Urinary bladder (tissue), 3 donors: ENCODE measurements at regions not wholly inside any gene's neighbourhood (a gene's known extent, or its start where the extent isn't known, plus 50 kb on each side); places are given as distances from the start of the nearest gene placed in this dataset.
"Not testable (repeated sequence)": the region's sequence is repeated elsewhere in the genome, so short reads cannot be mapped to it uniquely, and the experiment has no call there.

Experiments used
- DNase-seq: peaks from one replicate; pipeline ENCODE4 v3.0.0-alpha.2; 2015; ENCODE audit errors: extremely low spot score
- H3K27ac ChIP-seq: one replicate; pipeline ENCODE4 v1.5.1; 2013; ENCODE audit warnings: low read depth, mild to moderate bottlenecking, moderate library complexity
- H3K36me3 ChIP-seq: one replicate; pipeline ENCODE4 v1.6.1; 2013; ENCODE audit warnings: mild to moderate bottlenecking, moderate library complexity; ENCODE audit not compliant: insufficient read depth
- H3K4me1 ChIP-seq: one replicate; pipeline ENCODE4 v1.6.1; 2013; ENCODE audit warnings: mild to moderate bottlenecking, moderate library complexity; ENCODE audit not compliant: insufficient read depth
- H3K4me3 ChIP-seq: one replicate; pipeline ENCODE4 v1.5.1; 2013; ENCODE audit warnings: low read depth, low read length
- WGBS: extraction: QIAGEN DNeasy Blood & Tissue Kit; methylation state at CpG from one replicate; pipeline ENCODE4 v1.1.7; 2013; 5-methylcytosine and 5-hydroxymethylcytosine counted together
- donor health status: healthy with polysubstance abuse.
- donor health status: healthy.

- no peak for DNase-seq
- H3K4me3 ChIP-seq = no peak overlapping the region
- H3K36me3 ChIP-seq = no peaks in the 10 kb centered on the region
- no peaks in the 10 kb centered on the region for H3K4me1 ChIP-seq
- 67% methylated on average over 3 of the region's 3 CpGs for WGBS
- no peak overlapping the region for H3K27ac ChIP-seq
Measured at GRCh38 chr7:68783684-68784083, 814.6 kb upstream of the AUTS2 start.

DNA sequence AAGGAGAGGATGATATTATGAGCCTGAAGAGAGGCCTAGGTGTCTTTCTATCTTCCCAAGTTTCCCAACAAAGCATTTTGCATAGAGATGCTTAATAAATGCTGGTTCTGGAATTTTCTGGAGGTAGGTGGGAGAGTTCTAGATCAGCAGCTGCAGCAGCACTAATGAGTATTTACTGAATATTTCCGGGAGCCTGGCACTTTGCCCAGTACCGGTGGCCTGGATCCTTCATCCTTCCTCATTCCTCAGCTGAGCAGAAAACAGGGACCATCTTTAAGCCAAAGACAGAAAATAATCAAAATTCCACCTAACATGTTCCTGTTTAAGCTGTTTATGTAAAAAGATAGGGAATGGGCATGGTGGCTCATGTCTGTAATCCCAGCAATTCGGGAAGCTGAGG lies 813.2 kb upstream of the AUTS2 start:
- Histone ChIP-seq H3K27ac (no peak overlapping the region), H3K4me3 (no peak overlapping the region), H3K4me1 (no peaks in the 10 kb centered on the region), H3K36me3 (no peaks in the 10 kb centered on the region)
- no peak for DNase-seq
- WGBS = 24% methylated on average over 3 of the region's 3 CpGs

- Histone ChIP-seq H3K4me1 (no peaks in the 10 kb centered on the region), H3K27ac (no peak overlapping the region), H3K36me3 (no peaks in the 10 kb centered on the region), H3K4me3 (no peak overlapping the region)
- DNase-seq = no peak
- 66% methylated on average over 5 of the region's 5 CpGs for WGBS
Measured at GRCh38 chr7:68787566-68787965, 810.7 kb upstream of the AUTS2 start.

- H3K27ac ChIP-seq, H3K4me3 ChIP-seq, H3K4me1 ChIP-seq, H3K36me3 ChIP-seq, DNase-seq: not testable (repeated sequence)
- WGBS = 94% methylated on average over 2 of the region's 2 CpGs
Measured at GRCh38 chr7:68788529-68788928, 809.7 kb upstream of the AUTS2 start.

DNA sequence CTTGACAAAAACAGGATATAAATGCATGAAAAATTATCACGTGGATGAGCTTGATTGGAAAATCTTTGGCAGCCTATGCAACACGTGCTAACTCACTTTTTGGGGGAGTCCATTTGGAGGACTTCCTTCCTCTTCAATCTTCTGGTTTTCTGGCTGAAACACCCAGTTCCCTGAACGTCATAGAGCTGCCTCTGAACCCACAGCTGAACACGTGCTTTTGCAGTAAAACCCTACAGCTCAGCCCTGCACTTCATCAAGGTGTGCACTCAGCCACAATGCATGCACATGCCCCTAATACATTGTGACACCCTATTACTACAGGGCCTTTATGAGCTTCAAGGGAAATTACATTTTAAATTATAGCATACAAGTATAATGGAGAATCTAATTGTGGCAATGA lies 808.7 kb upstream of the AUTS2 start:
- H3K4me1 ChIP-seq = no peaks in the 10 kb centered on the region
- H3K4me3 ChIP-seq = no peak overlapping the region
- WGBS = 45% methylated on average over 4 of the region's 4 CpGs
- no peak for DNase-seq
- no peaks in the 10 kb centered on the region for H3K36me3 ChIP-seq
- H3K27ac ChIP-seq = no peak overlapping the region

DNA sequence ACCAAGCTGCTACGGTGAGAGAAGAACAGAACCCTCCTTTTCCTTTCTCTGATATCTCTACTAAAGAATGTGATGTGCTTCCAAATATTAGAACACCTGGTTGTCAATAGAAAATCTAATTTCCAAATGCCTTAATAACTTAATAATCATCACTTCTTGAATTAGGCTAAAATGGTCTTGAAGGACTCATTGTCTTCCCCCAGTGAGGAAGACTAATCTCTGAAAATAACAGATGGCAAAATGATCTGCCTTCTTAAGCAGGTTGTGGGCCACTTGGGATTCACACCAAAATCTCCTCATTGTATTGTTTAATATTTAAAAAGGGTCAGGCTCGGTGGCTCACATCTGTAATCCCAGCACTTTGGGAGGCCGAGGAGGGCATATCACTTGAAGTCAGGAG lies 805.9 kb upstream of the AUTS2 start:
- no peak for DNase-seq
- no peak overlapping the region for H3K4me3 ChIP-seq
- WGBS = 79% methylated on average over 3 of the region's 3 CpGs
- H3K27ac ChIP-seq = no peak overlapping the region
- no peaks in the 10 kb centered on the region for H3K4me1 ChIP-seq
- H3K36me3 ChIP-seq = no peaks in the 10 kb centered on the region

- no peak overlapping the region for H3K27ac ChIP-seq
- DNase-seq = no peak
- 97% methylated on average over 1 of the region's 1 CpG for WGBS
- no peaks in the 10 kb centered on the region for H3K4me1 ChIP-seq
- H3K4me3 ChIP-seq = no peak overlapping the region
- no peaks in the 10 kb centered on the region for H3K36me3 ChIP-seq
Measured at GRCh38 chr7:68793513-68793912, 804.8 kb upstream of the AUTS2 start.

- no peak for DNase-seq
- H3K4me1 ChIP-seq = no peaks in the 10 kb centered on the region
- no peaks in the 10 kb centered on the region for H3K36me3 ChIP-seq
- H3K27ac ChIP-seq = no peak overlapping the region
- 76% methylated on average over 4 of the region's 4 CpGs for WGBS
- H3K4me3 ChIP-seq = no peak overlapping the region
Measured at GRCh38 chr7:68800316-68800715, 798.0 kb upstream of the AUTS2 start.

- Histone ChIP-seq H3K27ac (no peak overlapping the region), H3K4me1 (no peaks in the 10 kb centered on the region), H3K4me3 (no peak overlapping the region), H3K36me3 (no peaks in the 10 kb centered on the region)
- DNase-seq = no peak
- WGBS = 93% methylated on average over 5 of the region's 5 CpGs
Measured at GRCh38 chr7:68805159-68805558, 793.1 kb upstream of the AUTS2 start.

DNA sequence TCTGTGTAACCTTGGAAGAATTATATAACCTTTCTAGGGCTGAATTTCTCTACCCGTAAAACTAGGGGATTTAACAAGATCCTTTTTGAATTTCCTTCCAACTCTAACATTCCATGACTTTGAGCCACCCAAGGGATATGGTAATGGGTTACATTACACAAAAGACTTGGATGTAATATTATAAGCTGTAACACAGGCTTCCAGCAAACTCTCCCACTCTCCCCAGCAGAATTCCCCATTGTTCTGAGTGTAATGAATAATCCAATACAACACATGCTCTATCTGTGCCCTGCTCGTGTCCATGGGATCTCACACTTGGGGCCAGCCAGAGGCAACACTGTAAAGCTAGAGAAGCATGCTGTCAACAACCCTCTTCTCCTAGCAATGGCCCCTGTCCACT lies 790.6 kb upstream of the AUTS2 start:
- H3K27ac ChIP-seq = no peak overlapping the region

GRCh38 chr7:68813551-68814080 lies 784.7 kb upstream of the AUTS2 start:
- Histone ChIP-seq H3K4me1 (no peaks in the 10 kb centered on the region), H3K36me3 (no peaks in the 10 kb centered on the region), H3K27ac (no peak overlapping the region), H3K4me3 (no peak overlapping the region)
- no peak for DNase-seq
- 66% methylated on average over 12 of the region's 12 CpGs for WGBS

More for the DNA sequence above, 790.6 kb upstream of the AUTS2 start:
- Histone ChIP-seq H3K4me3 (no peak overlapping the region), H3K36me3 (no peaks in the 10 kb centered on the region), H3K4me1 (no peaks in the 10 kb centered on the region)
- no peak for DNase-seq
- 58% methylated on average over 2 of the region's 2 CpGs for WGBS

GRCh38 chr7:68816491-68816890 lies 781.8 kb upstream of the AUTS2 start:
- DNase-seq = no peak
- no peak overlapping the region for H3K4me3 ChIP-seq
- H3K36me3 ChIP-seq = no peaks in the 10 kb centered on the region
- H3K27ac ChIP-seq = no peak overlapping the region
- WGBS = 77% methylated on average over 2 of the region's 2 CpGs
- no peaks in the 10 kb centered on the region for H3K4me1 ChIP-seq

DNA sequence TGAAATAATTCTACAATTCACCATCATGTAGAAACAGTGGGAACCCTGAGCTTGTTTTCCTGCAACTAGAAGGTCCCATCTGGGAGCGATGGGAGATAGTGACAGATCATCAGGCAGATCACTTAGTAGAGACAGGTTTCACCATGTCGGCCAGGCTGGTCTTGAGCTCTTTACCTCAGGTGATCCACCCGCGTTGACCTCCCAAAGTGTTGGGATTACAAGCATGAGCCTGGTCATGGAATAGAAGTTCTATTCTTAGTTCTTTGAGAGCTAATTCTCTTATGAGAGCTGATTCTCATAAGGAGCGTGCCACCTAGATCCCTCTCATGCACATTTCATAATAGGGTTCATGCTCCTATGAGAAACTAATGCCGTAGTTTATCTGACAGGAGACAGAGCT lies 778.0 kb upstream of the AUTS2 start:
- Histone ChIP-seq H3K4me3 (no peak overlapping the region), H3K27ac (no peak overlapping the region), H3K36me3 (no peaks in the 10 kb centered on the region), H3K4me1 (no peaks in the 10 kb centered on the region)
- no peak for DNase-seq
- 94% methylated on average over 6 of the region's 6 CpGs for whole genome bisulfite sequencing

- H3K36me3 ChIP-seq = no peaks in the 10 kb centered on the region
- no peak for DNase-seq
- no peaks in the 10 kb centered on the region for H3K4me1 ChIP-seq
- WGBS = 27% methylated on average over 5 of the region's 5 CpGs
- H3K4me3 ChIP-seq = no peak overlapping the region
- H3K27ac ChIP-seq = no peak overlapping the region
Measured at GRCh38 chr7:68821846-68822245, 776.4 kb upstream of the AUTS2 start.
